Ovary (tissue), 7 donors: ENCODE measurements at regions not wholly inside any gene's neighbourhood (a gene's known extent, or its start where the extent isn't known, plus 50 kb on each side); places are given as distances from the start of the nearest gene placed in this dataset.
"Not testable (repeated sequence)": the region's sequence is repeated elsewhere in the genome, so short reads cannot be mapped to it uniquely, and the experiment has no call there.

Source experiments
- DNase-seq, 5 donors: peaks; one replicate each; pipeline ENCODE4 v3.0.0-alpha.2; 2019 to 2020
- H3K27ac ChIP-seq, 2 donors: fragments of 200-600 bp; one replicate each; pipeline versions ENCODE4 v1.5.1 to v1.8.0; 2019 to 2022
- H3K27me3 ChIP-seq: fragments of 200-600 bp; one replicate; pipeline ENCODE4 v1.8.0; 2022
- H3K36me3 ChIP-seq: fragments of 200-600 bp; sonication (generic); one replicate; pipeline ENCODE4 v1.5.1; 2019
- H3K4me1 ChIP-seq: one replicate; pipeline ENCODE4 v1.8.1; 2013; ENCODE audit warnings: mild to moderate bottlenecking, moderate library complexity; ENCODE audit not compliant: insufficient read depth
- H3K4me3 ChIP-seq: fragments of 200-600 bp; sonication (generic); one replicate; pipeline ENCODE4 v1.5.1; 2017
- H3K9me3 ChIP-seq, 2 donors: fragments of 200-600 bp in 1 of 2; sonication (generic) in 1 of 2; one replicate each; pipeline versions ENCODE4 v1.5.1 to v1.8.1; 2013 to 2019; ENCODE audit warnings: mild to moderate bottlenecking in 1 of 2, moderate library complexity in 1 of 2
- EP300 ChIP-seq: sonication (generic); formaldehyde crosslinking; IDR thresholded peaks from one replicate; pipeline ENCODE4 v1.6.1; 2017; ENCODE audit warnings: antibody characterized with exemption
- POLR2A ChIP-seq: fragments of 450-650 bp; IDR thresholded peaks from one replicate; pipeline ENCODE4 v1.6.1; 2017; ENCODE audit warnings: antibody characterized with exemption, mild to moderate bottlenecking, moderate library complexity
- WGBS, 3 donors: extraction: QIAGEN DNeasy Blood & Tissue Kit in 1 of 3; methylation state at CpG; one replicate each; pipeline versions ENCODE4 v1.1.5 to v1.1.7; 2013 to 2017; 5-methylcytosine and 5-hydroxymethylcytosine counted together
- intact Hi-C, 4 donors: fragments of 100-400 bp; cut with DNase I; formaldehyde crosslinking; loops; one replicate each; pipeline versions ENCODE4 v1.11.0 to v1.15.1; 2022 to 2023
- TF ChIP-seq, protein P1 (sequence below), 3 donors: fragments of 450-650 bp in 2 of 3; fragments of 200-600 bp in 1 of 3; IDR thresholded peaks; one replicate each; pipeline versions ENCODE4 v1.5.1 to v1.8.0; 2016 to 2022; ENCODE audit warnings: antibody characterized with exemption in 3 of 3, mild to moderate bottlenecking in 1 of 3
- donor health status: DM: no; HTN: no; CAD: no; lungs with moderate emphysema.
- donor health status: DM: no; HTN: no; CAD: no.
- donor health status: Bipolar disorder and iron deficiency.
- donor health status: DM: no; HTN: no; CAD: no.
- donor health status: DM: yes; HTN: yes; CAD: no.

DNA sequence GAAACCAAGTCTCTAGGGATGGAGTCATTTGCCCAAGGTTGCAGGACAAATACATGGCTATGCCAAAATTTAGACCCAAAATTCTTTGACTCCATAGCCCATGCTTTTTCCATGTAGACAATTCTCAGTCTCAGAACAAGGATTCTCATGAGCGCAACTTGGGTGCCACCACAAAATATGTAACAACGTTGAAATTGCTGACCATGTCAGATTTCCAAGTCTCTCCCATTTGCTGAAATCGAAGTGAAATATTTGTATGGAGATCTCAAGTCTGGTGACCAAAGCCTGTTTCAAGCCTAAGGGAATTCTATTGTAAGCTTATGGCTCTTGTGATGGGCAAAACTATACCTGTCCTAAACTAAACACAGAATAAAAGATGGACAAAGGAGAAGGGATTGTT is 333.5 kb downstream of the AEBP2 start:
- intact Hi-C loops: no loop called here
- H3K9me3 ChIP-seq: no peaks in the 10 kb centered on the region
- 94 to 95% (median 95%) methylated on average over 3 of the region's 3 CpGs for WGBS, 3 donors
- TF ChIP-seq, protein P1, sequence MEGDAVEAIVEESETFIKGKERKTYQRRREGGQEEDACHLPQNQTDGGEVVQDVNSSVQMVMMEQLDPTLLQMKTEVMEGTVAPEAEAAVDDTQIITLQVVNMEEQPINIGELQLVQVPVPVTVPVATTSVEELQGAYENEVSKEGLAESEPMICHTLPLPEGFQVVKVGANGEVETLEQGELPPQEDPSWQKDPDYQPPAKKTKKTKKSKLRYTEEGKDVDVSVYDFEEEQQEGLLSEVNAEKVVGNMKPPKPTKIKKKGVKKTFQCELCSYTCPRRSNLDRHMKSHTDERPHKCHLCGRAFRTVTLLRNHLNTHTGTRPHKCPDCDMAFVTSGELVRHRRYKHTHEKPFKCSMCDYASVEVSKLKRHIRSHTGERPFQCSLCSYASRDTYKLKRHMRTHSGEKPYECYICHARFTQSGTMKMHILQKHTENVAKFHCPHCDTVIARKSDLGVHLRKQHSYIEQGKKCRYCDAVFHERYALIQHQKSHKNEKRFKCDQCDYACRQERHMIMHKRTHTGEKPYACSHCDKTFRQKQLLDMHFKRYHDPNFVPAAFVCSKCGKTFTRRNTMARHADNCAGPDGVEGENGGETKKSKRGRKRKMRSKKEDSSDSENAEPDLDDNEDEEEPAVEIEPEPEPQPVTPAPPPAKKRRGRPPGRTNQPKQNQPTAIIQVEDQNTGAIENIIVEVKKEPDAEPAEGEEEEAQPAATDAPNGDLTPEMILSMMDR (IDR thresholded peaks at IDR 0.05): no peak
- TF ChIP-seq EP300 (no peak), POLR2A (no peak)
- H3K27me3 ChIP-seq: no peaks in the 10 kb centered on the region
- H3K36me3 ChIP-seq: no peaks in the 10 kb centered on the region
- H3K4me3 ChIP-seq: no peak overlapping the region
- no peak overlapping the region for H3K27ac ChIP-seq
- DNase-seq: no peak
- H3K4me1 ChIP-seq: no peaks in the 10 kb centered on the region

DNA sequence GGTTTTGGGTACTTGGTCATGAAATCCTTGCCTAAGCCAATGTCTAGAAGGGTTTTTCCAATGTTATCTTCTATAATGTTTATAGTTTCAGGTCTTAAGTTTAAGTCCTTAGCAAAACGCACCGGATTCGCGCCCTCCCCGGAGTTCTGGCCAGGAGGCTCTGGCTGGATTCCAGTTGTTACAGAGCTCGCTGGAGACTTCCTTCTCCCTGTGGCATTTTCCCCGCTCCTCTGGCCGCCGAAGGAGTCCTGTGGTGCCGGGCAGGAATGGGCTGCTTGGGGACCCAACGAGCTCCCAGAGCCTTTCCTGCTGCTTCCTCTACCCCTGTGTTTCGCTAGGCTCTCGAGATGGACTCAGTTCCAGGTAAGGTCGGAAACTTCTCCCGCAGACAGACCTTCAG is 335.9 kb downstream of the AEBP2 start:
- no peaks in the 10 kb centered on the region for H3K4me1 ChIP-seq
- intact Hi-C loops: no loop called here

DNA sequence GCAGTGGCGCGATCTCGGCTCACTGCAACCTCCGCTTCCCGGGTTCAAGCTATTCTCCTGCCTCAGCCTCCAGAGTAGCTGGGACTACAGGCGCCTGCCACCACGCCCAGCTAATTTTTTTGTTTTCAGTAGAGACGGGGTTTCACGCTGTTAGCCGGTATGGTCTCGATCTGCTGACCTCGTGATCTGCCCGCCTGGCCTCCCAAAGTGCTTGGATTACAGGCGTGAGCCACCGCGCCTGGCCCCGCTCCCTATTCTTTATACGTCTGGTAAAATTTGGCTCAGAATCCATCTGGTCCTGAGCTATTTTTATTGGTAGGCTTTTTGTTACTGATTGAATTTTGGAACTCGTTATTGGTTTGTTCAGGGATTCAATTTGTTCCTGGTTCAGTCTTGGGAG is 336.7 kb downstream of the AEBP2 start:
- H3K36me3 ChIP-seq, H3K4me3 ChIP-seq, H3K4me1 ChIP-seq, intact Hi-C loops, H3K27ac ChIP-seq, H3K9me3 ChIP-seq, H3K27me3 ChIP-seq, DNase-seq: not testable (repeated sequence)
- WGBS, 3 donors: 98 to 99% (median 99%) methylated on average over 19 of the region's 19 CpGs

More for the DNA sequence above, 335.9 kb downstream of the AEBP2 start:
- Histone ChIP-seq H3K27ac (no peak overlapping the region), H3K4me3 (no peak overlapping the region), H3K9me3 (no peaks in the 10 kb centered on the region), H3K36me3 (no peaks in the 10 kb centered on the region), H3K27me3 (no peaks in the 10 kb centered on the region)
- 95 to 96% (median 96%) methylated on average over 15 of the region's 15 CpGs for WGBS, 3 donors
- DNase-seq: no peak
- TF ChIP-seq POLR2A (no peak), EP300 (no peak)
- TF ChIP-seq, protein P1 (IDR thresholded peaks at IDR 0.05): no peak

DNA sequence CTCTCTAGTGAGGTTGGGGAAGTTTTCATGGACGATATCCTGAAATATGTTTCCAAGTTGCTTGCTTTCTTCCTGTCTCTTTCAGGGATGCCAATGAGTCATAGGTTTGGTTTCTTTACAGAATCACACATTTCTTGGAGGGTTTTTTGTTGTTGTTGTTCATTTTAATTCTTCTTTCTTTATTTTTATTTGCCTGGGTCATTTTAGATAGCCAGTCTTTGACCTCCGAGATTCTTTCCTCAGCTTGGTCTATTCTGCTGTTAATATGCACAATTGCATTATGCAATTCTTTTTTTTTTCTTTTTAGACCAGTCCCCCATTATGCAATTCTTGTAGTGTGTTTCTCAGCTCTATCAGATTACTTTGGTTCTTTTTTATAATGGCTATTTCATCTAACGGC is 338.9 kb downstream of the AEBP2 start:
- no peak overlapping the region for H3K27ac ChIP-seq
- TF ChIP-seq POLR2A (no peak), EP300 (no peak)
- TF ChIP-seq, protein P1 (IDR thresholded peaks at IDR 0.05): no peak
- no peak for DNase-seq
- no peaks in the 10 kb centered on the region for H3K4me1 ChIP-seq
- H3K9me3 ChIP-seq: no peaks in the 10 kb centered on the region
- WGBS, 3 donors: 26 to 57% (median 48%) methylated on average over 3 of the region's 3 CpGs
- no peaks in the 10 kb centered on the region for H3K36me3 ChIP-seq
- no peaks in the 10 kb centered on the region for H3K27me3 ChIP-seq
- no peak overlapping the region for H3K4me3 ChIP-seq
- intact Hi-C loops: no loop called here

DNA sequence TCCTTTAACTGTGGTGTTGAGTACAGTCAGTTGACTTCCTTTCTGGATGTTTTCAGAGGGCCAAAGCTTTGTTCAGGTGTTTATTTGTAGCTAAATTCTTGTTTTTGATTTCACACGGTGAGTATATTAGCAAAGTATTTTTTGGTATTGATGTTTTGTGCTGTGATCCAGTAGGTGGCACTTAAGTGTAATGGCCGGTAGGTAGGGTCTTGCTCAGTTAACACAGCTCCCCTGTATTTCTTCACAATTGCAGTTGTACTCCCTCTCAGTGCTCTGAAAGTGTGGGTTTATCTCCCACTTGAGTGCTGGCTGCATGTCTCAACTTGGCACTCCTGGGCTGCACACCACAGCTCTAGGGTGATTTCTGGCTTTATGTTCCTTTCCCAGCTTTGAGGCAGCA is 339.5 kb downstream of the AEBP2 start:
- TF ChIP-seq EP300 (no peak), POLR2A (no peak)
- TF ChIP-seq, protein P1 (IDR thresholded peaks at IDR 0.05): no peak
- Histone ChIP-seq H3K27me3 (no peaks in the 10 kb centered on the region), H3K36me3 (no peaks in the 10 kb centered on the region), H3K9me3 (no peaks in the 10 kb centered on the region), H3K4me1 (no peaks in the 10 kb centered on the region), H3K4me3 (no peak overlapping the region), H3K27ac (no peak overlapping the region)
- WGBS, 3 donors: 47 to 55% (median 55%) methylated on average over 2 of the region's 2 CpGs
- intact Hi-C loops: no loop called here
- no peak for DNase-seq
